NCI-H2081 (cell line): ENCODE measurements at regions not wholly inside any gene's neighbourhood (a gene's known extent, or its start where the extent isn't known, plus 50 kb on each side); places are given as distances from the start of the nearest gene placed in this dataset.
"Not testable (repeated sequence)": the region's sequence is repeated elsewhere in the genome, so short reads cannot be mapped to it uniquely, and the experiment has no call there.

Experiments used
- DNase-seq, 2 experiments: peaks; one replicate each; lab custom pipeline; 2025; lab: John Stamatoyannopoulos, UW

GRCh38 chr12:25615119-25615518 is 62.0 kb upstream of the LMNTD1 start:
- DNase-seq, result no peak

GRCh38 chr12:25616286-25616685 is 63.2 kb upstream of the LMNTD1 start:
- DNase-seq, result no peak

GRCh38 chr12:25617991-25618390 is 64.9 kb upstream of the LMNTD1 start:
- DNase-seq, result no peak

- no peak for DNase-seq
Measured at GRCh38 chr12:25623816-25624215, 70.7 kb upstream of the LMNTD1 start.

DNA sequence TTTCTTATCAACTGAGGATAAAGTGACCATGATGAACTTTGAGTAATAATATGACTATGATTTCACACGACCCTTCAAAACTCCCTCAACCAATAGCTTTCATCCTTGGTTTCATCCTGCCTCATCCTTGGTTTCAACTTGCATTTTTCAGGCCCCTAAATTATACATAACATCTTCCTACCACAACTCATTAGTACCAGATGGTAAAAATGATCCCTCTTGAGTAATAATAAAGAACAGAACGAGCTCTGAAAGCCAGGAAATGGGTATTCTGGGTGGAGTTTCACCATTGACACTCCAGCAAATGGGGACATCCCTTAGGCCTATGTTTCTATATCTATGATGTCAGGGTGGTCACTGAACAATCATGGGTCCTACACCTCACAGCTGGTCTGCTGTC is 72.1 kb upstream of the LMNTD1 start:
- DNase-seq, result no peak

- no peak for DNase-seq
Measured at GRCh38 chr12:25629341-25629740, 76.3 kb upstream of the LMNTD1 start.

- DNase-seq, result not testable (repeated sequence)
Measured at GRCh38 chr12:25630735-25631515, 77.8 kb upstream of the LMNTD1 start.

GRCh38 chr12:25633149-25633548 is 80.1 kb upstream of the LMNTD1 start:
- not testable (repeated sequence) for DNase-seq

- no peak for DNase-seq
Measured at GRCh38 chr12:25637752-25638151, 84.7 kb upstream of the LMNTD1 start.

DNA sequence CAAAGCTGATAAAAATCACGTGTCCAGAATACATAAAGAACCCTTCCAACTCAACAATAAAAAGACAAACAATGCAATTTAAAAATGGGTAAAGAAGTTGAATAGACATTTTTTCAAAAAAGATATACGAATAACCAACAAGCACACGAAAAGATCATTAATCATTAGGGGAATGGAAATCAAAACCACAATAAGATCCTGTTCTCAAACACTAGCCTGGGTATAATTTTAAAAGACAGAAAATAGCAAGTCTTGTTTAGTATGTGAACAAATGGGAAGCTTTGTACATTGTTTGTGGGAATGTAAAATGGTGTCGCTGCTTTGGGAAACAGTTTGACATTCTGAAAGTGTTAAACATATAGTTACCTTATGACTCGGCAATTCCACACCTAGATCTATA is 86.3 kb upstream of the LMNTD1 start:
- no peak for DNase-seq

DNA sequence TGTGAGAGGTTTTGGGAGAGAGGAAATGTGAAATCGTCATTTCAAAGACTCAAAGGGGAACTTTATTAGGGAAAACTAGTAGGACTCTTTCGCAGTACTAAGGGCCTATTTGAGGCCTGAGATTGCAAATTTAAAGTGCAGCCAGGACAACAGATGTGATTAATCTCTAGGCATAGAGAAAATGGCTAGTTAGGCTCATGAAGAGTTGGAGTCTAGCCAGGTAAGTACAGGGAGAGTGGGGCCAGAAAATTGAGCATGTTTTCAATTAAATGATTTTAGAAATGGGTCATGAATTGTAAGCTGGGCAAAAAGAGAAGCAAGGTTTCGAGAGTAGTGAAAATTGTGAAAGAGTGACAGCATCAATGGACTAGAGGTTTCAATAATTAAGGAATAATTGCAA is 91.9 kb upstream of the LMNTD1 start:
- DNase-seq, result no peak

GRCh38 chr12:25645427-25645826 is 92.3 kb upstream of the LMNTD1 start:
- no peak for DNase-seq

DNA sequence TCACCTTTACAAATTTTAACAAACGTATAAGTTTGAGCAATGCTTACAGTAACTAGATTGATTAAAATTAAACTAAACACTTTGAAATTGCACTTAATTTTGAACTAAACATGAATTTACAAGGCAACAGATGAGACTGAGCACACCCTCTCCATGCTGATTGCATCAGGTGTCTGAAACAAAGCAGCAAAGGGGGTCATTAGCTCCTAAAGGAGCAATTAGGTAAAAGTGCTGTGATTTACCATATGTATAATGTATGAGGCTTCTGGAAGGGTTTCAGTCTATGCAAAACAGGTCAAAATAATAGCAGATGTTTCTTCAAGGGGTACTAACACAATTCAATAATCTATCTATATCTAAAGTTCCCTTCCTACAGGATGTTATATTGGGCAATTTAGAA is 98.8 kb upstream of the LMNTD1 start:
- no peak for DNase-seq

- DNase-seq, result no peak
Measured at GRCh38 chr12:25652371-25652770, 99.3 kb upstream of the LMNTD1 start.

- DNase-seq, result no peak
Measured at GRCh38 chr12:25653487-25654175, 100.5 kb upstream of the LMNTD1 start.

DNA sequence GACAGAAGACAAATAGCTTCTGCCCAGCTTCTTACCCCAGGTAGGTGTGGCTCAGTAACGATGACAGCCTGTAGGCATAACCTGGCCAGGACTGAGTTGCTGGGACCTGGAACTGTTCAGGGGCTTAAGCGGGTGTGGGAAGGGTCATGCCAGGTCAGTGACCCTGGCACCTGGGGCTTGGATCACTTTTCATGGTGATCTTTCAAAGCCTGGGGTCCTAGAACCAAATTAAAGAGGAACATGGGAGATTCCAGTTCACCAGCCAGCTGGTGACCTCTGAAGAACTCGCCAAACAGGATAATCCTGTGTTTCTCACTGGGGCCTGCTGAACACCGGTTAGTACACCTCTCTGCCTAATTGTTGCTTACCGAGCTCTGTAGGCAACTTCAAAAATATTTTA is 102.6 kb upstream of the LMNTD1 start:
- DNase-seq, result no peak

- DNase-seq, result no peak
Measured at GRCh38 chr12:25659621-25660020, 106.5 kb upstream of the LMNTD1 start.

GRCh38 chr12:25670076-25671055 is 117.3 kb upstream of the LMNTD1 start:
- DNase-seq, result no peak

DNA sequence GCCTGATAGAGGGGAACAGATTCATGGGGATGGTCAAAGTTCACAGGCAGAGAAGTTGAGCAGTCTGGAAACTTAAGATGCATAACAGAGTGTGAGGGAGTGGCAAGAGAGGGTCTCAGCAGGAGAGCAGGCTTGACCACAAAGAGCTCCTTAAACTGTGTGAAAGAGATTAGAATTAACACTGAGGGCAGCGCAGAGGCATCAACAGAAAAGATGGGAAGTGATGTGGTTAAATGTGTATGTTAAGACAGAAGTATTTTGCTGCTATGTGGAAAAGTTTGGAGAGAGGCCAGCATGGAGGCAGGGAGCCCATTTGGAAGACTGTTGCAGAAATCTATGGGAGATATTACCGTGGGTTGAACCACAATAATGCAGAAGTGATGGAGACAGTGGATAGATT is 122.7 kb upstream of the LMNTD1 start:
- no peak for DNase-seq

GRCh38 chr12:25677232-25677937 is 124.3 kb upstream of the LMNTD1 start:
- DNase-seq, result no peak

DNA sequence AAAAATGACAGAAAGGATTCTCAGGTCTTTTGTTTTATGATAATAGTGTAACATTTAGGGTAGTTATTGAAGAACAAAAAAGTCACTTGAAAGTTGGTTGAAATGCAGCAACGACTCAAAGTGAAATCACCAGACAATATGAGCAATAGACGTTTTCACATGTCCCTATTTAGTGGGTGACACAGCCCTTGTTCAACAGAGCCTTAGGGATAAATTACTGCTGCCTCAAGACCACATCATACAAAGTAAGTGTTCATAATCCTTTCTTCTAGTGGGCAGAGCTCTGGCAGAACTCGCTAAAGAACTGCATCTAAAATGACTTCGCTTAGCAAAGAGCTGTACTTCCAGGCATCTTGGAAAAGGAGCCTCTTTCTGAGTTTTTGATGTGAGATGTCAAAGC is 128.5 kb upstream of the LMNTD1 start:
- DNase-seq, result no peak

GRCh38 chr12:25682421-25682820 is 129.3 kb upstream of the LMNTD1 start:
- DNase-seq, result no peak
